ENCODE measurements at regions not wholly inside any gene's neighbourhood (a gene's known extent, or its start where the extent isn't known, plus 50 kb on each side); places are given as distances from the start of the nearest gene placed in this dataset.

DNA sequence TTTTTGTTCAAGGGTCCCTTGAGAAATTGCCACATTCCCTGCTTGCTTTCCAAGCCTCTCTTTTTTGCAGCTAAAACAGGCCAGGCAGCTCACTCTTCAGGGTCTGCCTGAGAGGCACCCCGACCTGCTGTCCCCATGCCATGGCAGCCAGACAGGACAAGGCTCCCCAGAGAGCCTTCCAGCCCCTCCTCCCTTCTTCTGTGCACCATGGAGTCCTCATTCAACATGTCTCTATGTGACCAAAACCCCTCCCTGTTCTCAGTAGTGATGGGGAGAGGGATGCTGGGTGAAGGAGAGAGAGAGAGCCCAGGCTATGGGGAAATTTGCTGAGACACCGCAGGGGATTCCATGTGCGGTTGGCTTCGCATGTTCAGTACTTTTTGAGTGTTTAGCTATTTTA, 384.2 kb upstream of the ZNF507 start:
- BruUV-seq (replicated peaks) = no TSS peak
- no peak overlapping the region for H2AFZ ChIP-seq (ENCODE audit: low read length)
- no peaks in the 10 kb centered on the region for H3K36me3 ChIP-seq (replicated peaks in 1 of 2; ENCODE audit: control insufficient read depth in 1 of 2, insufficient read depth in 2 of 2, low read length in 2 of 2)
- no peaks in the 10 kb centered on the region for H3K27me3 ChIP-seq (ENCODE audit: control insufficient read depth in 1 of 2, insufficient read depth in 2 of 2, low read length in 2 of 2)
- in situ Hi-C loops (cut with HindIII; ENCODE audit: extremely low pct_ligation_motif_present, low pct_unique_long_range_greater_than_20kb) = no loop called here
- DNase-seq (ENCODE audit: low spot score) (no peak), FAIRE-seq (no peak), ATAC-seq (no peak)
- TF ChIP-seq ZNF432 (CRISPR knock-in tag; IDR thresholded peaks at IDR 0.05; ENCODE audit: borderline replicate concordance) (no peak), ZNF549 (CRISPR knock-in tag; IDR thresholded peaks at IDR 0.05) (no peak), ZBTB7B (CRISPR knock-in tag; IDR thresholded peaks at IDR 0.05) (no peak), SIX4 (CRISPR knock-in tag; IDR thresholded peaks at IDR 0.05) (no peak), FOXA3 (CRISPR knock-in tag; IDR thresholded peaks at IDR 0.05) (no peak), HOXA7 (CRISPR knock-in tag; IDR thresholded peaks at IDR 0.05) (no peak), SSRP1 (CRISPR knock-in tag; IDR thresholded peaks at IDR 0.05) (no peak)
- TF ChIP-seq, protein P1, sequence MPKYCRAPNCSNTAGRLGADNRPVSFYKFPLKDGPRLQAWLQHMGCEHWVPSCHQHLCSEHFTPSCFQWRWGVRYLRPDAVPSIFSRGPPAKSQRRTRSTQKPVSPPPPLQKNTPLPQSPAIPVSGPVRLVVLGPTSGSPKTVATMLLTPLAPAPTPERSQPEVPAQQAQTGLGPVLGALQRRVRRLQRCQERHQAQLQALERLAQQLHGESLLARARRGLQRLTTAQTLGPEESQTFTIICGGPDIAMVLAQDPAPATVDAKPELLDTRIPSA (CRISPR knock-in tag; IDR thresholded peaks at IDR 0.05; ENCODE audit: borderline replicate concordance) = no peak
- TF ChIP-seq, protein P2, sequence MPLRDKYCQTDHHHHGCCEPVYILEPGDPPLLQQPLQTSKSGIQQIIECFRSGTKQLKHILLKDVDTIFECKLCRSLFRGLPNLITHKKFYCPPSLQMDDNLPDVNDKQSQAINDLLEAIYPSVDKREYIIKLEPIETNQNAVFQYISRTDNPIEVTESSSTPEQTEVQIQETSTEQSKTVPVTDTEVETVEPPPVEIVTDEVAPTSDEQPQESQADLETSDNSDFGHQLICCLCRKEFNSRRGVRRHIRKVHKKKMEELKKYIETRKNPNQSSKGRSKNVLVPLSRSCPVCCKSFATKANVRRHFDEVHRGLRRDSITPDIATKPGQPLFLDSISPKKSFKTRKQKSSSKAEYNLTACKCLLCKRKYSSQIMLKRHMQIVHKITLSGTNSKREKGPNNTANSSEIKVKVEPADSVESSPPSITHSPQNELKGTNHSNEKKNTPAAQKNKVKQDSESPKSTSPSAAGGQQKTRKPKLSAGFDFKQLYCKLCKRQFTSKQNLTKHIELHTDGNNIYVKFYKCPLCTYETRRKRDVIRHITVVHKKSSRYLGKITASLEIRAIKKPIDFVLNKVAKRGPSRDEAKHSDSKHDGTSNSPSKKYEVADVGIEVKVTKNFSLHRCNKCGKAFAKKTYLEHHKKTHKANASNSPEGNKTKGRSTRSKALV (CRISPR knock-in tag; IDR thresholded peaks at IDR 0.05) = no peak
- intact Hi-C loops (cut with micrococcal nuclease; ENCODE audit: unreplicated experiment) = no loop called here
- H3K4me3 ChIP-seq (replicated peaks in 1 of 3; ENCODE audit: insufficient read depth in 1 of 3, low read depth in 2 of 3, low read length in 3 of 3) = no peak overlapping the region
- no peak overlapping the region for H3K9ac ChIP-seq (ENCODE audit: insufficient read depth, low read depth, low read length)
- no peaks in the 10 kb centered on the region for H4K20me1 ChIP-seq (ENCODE audit: insufficient read depth, low read length)
- ChIA-PET POLR2A (no interaction called here), CTCF (ENCODE audit: low intra/inter-chr PET ratio, low total read pairs) (no interaction called here)
- peaks cover 94% of the 10 kb centered on the region for H3K9me3 ChIP-seq (ENCODE audit: low read length)
- no peak overlapping the region for H3K27ac ChIP-seq (ENCODE audit: extremely low read length, insufficient read depth, low read length)
- H3K4me1 ChIP-seq (ENCODE audit: insufficient read depth, low read length) = peaks cover 69% of the 10 kb centered on the region
- 68% methylated on average over 4 of the region's 4 CpGs for WGBS (ENCODE audit: low lambda C conversion rate)
- H3K79me2 ChIP-seq (ENCODE audit: insufficient read depth, low read length) = no peaks in the 10 kb centered on the region
- H3K4me2 ChIP-seq (ENCODE audit: low read depth, low read length) = no peak overlapping the region

All from HepG2 (cell line).